ENCODE measurements at regions not wholly inside any gene's neighbourhood (a gene's known extent, or its start where the extent isn't known, plus 50 kb on each side); places are given as distances from the start of the nearest gene placed in this dataset.

GRCh38 chr4:111632641-111633151 lies 512.6 kb upstream of the FAM241A start:
- TF ChIP-seq CTCF (IDR thresholded peaks at IDR 0.05) = no peak
- TF ChIP-seq POLR2A (IDR thresholded peaks at IDR 0.05) = no peak
